ENCODE measurements at regions not wholly inside any gene's neighbourhood (a gene's known extent, or its start where the extent isn't known, plus 50 kb on each side); places are given as distances from the start of the nearest gene placed in this dataset.

GRCh38 chr2:62382122-62382521, 123.9 kb downstream of the TMEM17 start:
- H3K36me3 Mint-ChIP-seq, result no peaks in the 10 kb centered on the region
- no peak overlapping the region for H3K27ac Mint-ChIP-seq
- Histone ChIP-seq H2AFZ (ENCODE audit: insufficient read depth, low read depth, low read length, poor library complexity, severe bottlenecking) (no peak overlapping the region), H3K4me2 (replicated peaks; ENCODE audit: extremely low read depth, low read length, poor library complexity, severe bottlenecking) (no peak overlapping the region), H3K36me3 (replicated peaks in 1 of 2; ENCODE audit: control insufficient read depth in 1 of 2, insufficient read depth in 2 of 2, low read length in 2 of 2) (no peaks in the 10 kb centered on the region), H3K9me3 (replicated peaks in 1 of 2; ENCODE audit: control insufficient read depth in 1 of 2, insufficient read depth in 1 of 2, low read length in 2 of 2) (peaks cover 3 to 12% of the 10 kb centered on the region in 2 donors), H3K9ac (ENCODE audit: insufficient read depth, low read length, poor library complexity, severe bottlenecking) (no peak overlapping the region), H3K27ac (ENCODE audit: low read depth in 1 of 2, low read length in 2 of 2) (no peak overlapping the region), H4K20me1 (ENCODE audit: insufficient read depth, low read length) (no peaks in the 10 kb centered on the region), H3K27me3 (ENCODE audit: control insufficient read depth in 2 of 2, insufficient read depth in 2 of 2, low read length in 2 of 2) (no peaks in the 10 kb centered on the region), H3K4me1 (ENCODE audit: control insufficient read depth in 1 of 2, insufficient read depth in 2 of 2, low read length in 2 of 2) (no peaks in the 10 kb centered on the region), H3K4me3 (replicated peaks in 1 of 3; ENCODE audit: low read depth in 2 of 3, low read length in 3 of 3) (no peak overlapping the region), H3K79me2 (ENCODE audit: insufficient read depth, low read length) (no peaks in the 10 kb centered on the region)
- peaks cover 0 to 2% (median 0%) of the 10 kb centered on the region in 3 donors for H3K27me3 Mint-ChIP-seq (ENCODE audit: low read depth in 3 of 3)
- no peaks in the 10 kb centered on the region for H3K4me1 Mint-ChIP-seq
- WGBS (ENCODE audit: insufficient coverage), result no CpG with 5 or more reads among the region's 2 CpGs
- TF ChIP-seq CTCF (IDR thresholded peaks at IDR 0.05), result no peak
- no peak for DNase-seq
- intact Hi-C loops (cut with micrococcal nuclease), result no loop called here
- H3K9me3 Mint-ChIP-seq, result peaks cover 5 to 15% (median 9%) of the 10 kb centered on the region in 7 donors
- H3K4me3 Mint-ChIP-seq, result no peak overlapping the region

- no peak for TF ChIP-seq CTCF (IDR thresholded peaks at IDR 0.05)
- H3K27ac Mint-ChIP-seq, result no peak overlapping the region
- intact Hi-C loops (cut with micrococcal nuclease), result no loop called here
- H3K4me1 Mint-ChIP-seq, result no peaks in the 10 kb centered on the region
- Histone ChIP-seq H3K4me1 (ENCODE audit: control insufficient read depth in 1 of 2, insufficient read depth in 2 of 2, low read length in 2 of 2) (no peaks in the 10 kb centered on the region), H3K27me3 (ENCODE audit: control insufficient read depth in 2 of 2, insufficient read depth in 2 of 2, low read length in 2 of 2) (no peaks in the 10 kb centered on the region), H4K20me1 (ENCODE audit: insufficient read depth, low read length) (no peaks in the 10 kb centered on the region), H3K79me2 (ENCODE audit: insufficient read depth, low read length) (no peaks in the 10 kb centered on the region), H3K4me2 (replicated peaks; ENCODE audit: extremely low read depth, low read length, poor library complexity, severe bottlenecking) (no peak overlapping the region), H3K27ac (ENCODE audit: low read depth in 1 of 2, low read length in 2 of 2) (no peak overlapping the region), H2AFZ (ENCODE audit: insufficient read depth, low read depth, low read length, poor library complexity, severe bottlenecking) (no peak overlapping the region), H3K9ac (ENCODE audit: insufficient read depth, low read length, poor library complexity, severe bottlenecking) (no peak overlapping the region), H3K36me3 (replicated peaks in 1 of 2; ENCODE audit: control insufficient read depth in 1 of 2, insufficient read depth in 2 of 2, low read length in 2 of 2) (no peaks in the 10 kb centered on the region), H3K4me3 (replicated peaks in 1 of 3; ENCODE audit: low read depth in 2 of 3, low read length in 3 of 3) (no peak overlapping the region), H3K9me3 (replicated peaks in 1 of 2; ENCODE audit: control insufficient read depth in 1 of 2, insufficient read depth in 1 of 2, low read length in 2 of 2) (peaks cover 3 to 10% of the 10 kb centered on the region in 2 donors)
- no peaks in the 10 kb centered on the region for H3K36me3 Mint-ChIP-seq
- no peak for DNase-seq
- H3K4me3 Mint-ChIP-seq, result no peak overlapping the region
- H3K9me3 Mint-ChIP-seq, result peaks cover 4 to 15% (median 8%) of the 10 kb centered on the region in 7 donors
- 50% methylated on average over 1 of the region's 1 CpG for WGBS (ENCODE audit: insufficient coverage)
- H3K27me3 Mint-ChIP-seq (ENCODE audit: low read depth in 3 of 3), result peaks cover 0 to 2% (median 0%) of the 10 kb centered on the region in 3 donors
Measured at GRCh38 chr2:62381656-62382055, 124.3 kb downstream of the TMEM17 start.

All from CD14-positive monocyte (primary cell).